ES-I3 (cell line): ENCODE measurements at regions not wholly inside any gene's neighbourhood (a gene's known extent, or its start where the extent isn't known, plus 50 kb on each side); places are given as distances from the start of the nearest gene placed in this dataset.
"Not testable (repeated sequence)": the region's sequence is repeated elsewhere in the genome, so short reads cannot be mapped to it uniquely, and the experiment has no call there.

Source experiments
- H3K36me3 ChIP-seq: 2 replicates; pipeline ENCODE4 v1.6.1; 2013; ENCODE audit warnings: mild to moderate bottlenecking, low read length, control low read depth, moderate library complexity; ENCODE audit not compliant: insufficient read depth
- H3K4me1 ChIP-seq: 2 replicates; pipeline ENCODE4 v1.6.1; 2013; ENCODE audit warnings: mild to moderate bottlenecking, control low read depth, low read length; ENCODE audit not compliant: insufficient read depth
- H3K9ac ChIP-seq: 2 replicates; pipeline ENCODE4 v1.6.1; 2013; ENCODE audit warnings: low read depth, mild to moderate bottlenecking, low read length, moderate library complexity
- H3K9me3 ChIP-seq: 2 replicates; pipeline ENCODE4 v1.6.1; 2013; ENCODE audit warnings: mild to moderate bottlenecking, low read length, moderate library complexity; ENCODE audit not compliant: control insufficient read depth, insufficient read depth

DNA sequence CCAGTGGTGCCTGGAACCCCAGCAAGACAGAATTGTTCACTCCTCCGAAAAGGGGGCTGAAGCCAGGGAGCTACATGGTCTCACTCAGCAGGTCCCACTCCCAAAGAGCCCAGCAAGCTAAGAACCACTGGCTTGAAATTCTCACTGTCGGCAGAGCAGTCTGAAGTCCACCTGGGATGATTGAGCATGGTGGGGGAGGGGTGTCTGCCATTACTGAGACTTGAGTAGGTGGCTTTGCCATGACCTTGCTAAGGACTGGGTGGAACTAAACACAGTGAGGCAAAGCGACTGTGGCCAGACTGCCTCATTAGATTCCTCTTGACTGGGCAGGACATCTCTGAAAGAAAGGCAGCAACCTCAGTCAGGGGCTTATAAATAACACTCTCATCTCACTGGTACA lies 122.6 kb upstream of the ZC4H2 start:
- Histone ChIP-seq H3K9me3 (no peaks in the 10 kb centered on the region; the same call in 1 of the 2 replicates), H3K4me1 (no peaks in the 10 kb centered on the region), H3K9ac (no peak overlapping the region), H3K36me3 (no peaks in the 10 kb centered on the region)

DNA sequence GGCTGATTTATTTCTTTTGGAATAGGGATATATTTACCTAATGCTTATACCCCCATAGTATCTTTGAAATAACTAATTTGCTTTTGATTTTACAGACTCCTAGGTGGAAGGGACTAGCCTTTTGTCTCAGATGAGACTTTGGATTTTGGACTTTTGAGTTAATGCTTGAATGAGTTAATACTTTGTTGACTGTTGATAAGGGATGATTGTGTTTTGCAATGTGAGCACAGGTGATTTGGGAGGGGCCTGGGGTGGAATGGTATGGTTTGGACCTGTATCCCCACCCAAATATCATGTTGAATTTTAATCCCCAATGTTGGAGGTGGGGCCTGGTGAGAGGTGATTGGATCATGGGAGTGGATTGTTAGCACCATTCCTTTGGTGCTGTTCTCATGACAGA lies 117.4 kb upstream of the ZC4H2 start:
- Histone ChIP-seq H3K36me3 (no peaks in the 10 kb centered on the region), H3K4me1 (no peaks in the 10 kb centered on the region), H3K9me3 (peaks cover 5% of the 10 kb centered on the region), H3K9ac (no peak overlapping the region)

DNA sequence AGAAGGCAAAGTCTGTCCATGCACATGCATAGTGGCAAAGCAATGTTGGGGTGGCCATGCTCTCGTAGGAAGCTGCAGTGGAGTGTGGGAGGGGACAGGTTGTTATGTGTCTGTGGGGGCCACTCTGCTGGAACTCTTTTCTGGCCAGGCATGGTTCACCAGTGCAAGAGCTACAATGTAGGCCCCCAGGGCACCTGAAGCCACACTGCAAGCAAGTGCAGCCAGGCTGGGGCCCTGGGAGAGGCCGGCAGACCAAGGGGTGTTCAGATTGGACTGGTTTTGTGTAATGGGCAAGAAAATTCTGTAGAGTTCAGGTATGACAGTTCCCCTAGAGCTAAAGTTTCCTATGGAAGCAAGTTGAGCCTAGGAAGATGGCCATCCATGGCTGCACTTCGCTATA lies 97.0 kb upstream of the ZC4H2 start:
- Histone ChIP-seq H3K9me3 (no peaks in the 10 kb centered on the region), H3K9ac (no peak overlapping the region), H3K4me1 (0 out of 2 replicates have a peak, but pooled peaks cover 5% of the 10 kb centered on the region), H3K36me3 (no peaks in the 10 kb centered on the region)

GRCh38 chrX:65072590-65072989 lies 96.3 kb upstream of the ZC4H2 start:
- no peaks in the 10 kb centered on the region for H3K36me3 ChIP-seq
- H3K9me3 ChIP-seq = no peaks in the 10 kb centered on the region
- H3K9ac ChIP-seq = no peak overlapping the region
- H3K4me1 ChIP-seq = 0 out of 2 replicates have a peak, but pooled peaks cover 5% of the 10 kb centered on the region

- H3K9ac ChIP-seq, H3K36me3 ChIP-seq, H3K4me1 ChIP-seq: not testable (repeated sequence)
Measured at GRCh38 chrX:65058626-65059025, 82.4 kb upstream of the ZC4H2 start.

GRCh38 chrX:65045001-65045400 lies 68.8 kb upstream of the ZC4H2 start:
- Histone ChIP-seq H3K9ac (no peak overlapping the region), H3K4me1 (no peaks in the 10 kb centered on the region), H3K9me3 (no peaks in the 10 kb centered on the region; the same call in 1 of the 2 replicates), H3K36me3 (no peaks in the 10 kb centered on the region)

More at GRCh38 chrX:65058626-65059025, 82.4 kb upstream of the ZC4H2 start:
- H3K9me3 ChIP-seq = not testable (repeated sequence)

DNA sequence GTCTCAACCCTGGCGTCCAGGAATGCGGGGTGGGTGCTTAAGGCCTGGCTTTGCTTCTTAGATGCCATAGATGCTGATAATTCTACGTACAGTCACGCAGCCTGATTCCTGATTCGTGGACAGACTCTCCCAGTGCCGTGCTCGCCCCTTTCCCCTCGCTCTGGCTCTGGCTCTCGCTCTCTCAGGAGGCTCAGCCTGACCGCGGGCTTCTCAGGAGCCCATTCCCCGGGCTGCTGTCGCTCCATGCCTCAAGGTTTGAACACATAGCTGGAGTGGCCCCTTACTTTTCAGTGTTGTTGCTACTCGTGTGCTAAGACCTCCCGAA lies 59.2 kb upstream of the ZC4H2 start:
- no peaks in the 10 kb centered on the region for H3K4me1 ChIP-seq
- no peaks in the 10 kb centered on the region for H3K36me3 ChIP-seq
- H3K9ac ChIP-seq = peak overlapping the region; percentile 50
- H3K9me3 ChIP-seq = no peaks in the 10 kb centered on the region

DNA sequence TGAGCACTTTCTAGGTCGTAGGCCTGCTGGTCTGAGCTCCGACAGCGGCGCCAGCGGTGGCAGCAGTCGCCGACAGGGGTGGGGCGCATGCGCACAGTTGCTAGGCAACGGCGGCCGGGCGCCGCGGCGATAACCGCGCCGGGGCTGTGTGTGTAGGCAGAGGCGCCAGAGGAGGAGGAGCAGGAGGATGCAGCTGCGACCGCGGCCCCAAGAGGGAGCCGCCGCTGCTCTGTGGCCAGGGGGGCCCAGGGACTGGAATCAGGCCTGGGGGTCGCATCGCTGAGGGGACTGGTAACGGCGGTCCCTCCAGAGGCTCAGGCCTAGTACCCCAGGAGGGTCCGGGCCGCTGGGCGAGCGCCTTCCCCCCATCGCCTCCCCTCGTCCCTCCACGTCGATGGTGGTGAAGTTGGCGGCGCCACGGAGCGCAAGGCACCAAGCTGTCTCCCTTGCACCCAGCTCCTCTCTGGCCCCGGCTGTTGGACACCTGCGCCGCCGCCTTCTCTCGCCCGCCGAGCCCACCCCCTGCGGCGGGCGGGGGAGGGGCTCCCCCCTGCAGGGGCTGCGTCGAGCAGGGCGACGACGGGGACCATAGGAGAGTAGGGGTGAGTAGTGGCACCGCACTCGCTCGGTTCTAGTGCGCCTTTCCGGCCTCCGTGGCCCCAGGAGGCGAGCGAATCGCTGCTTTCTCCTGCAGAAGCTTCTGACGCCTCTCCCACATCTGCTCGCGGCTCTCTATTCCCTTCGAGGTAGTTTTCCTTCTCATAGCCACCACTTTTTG lies 58.6 kb upstream of the ZC4H2 start, which contains the start of gene ZC3H12B:
TSS of gene ZC3H12B (plus strand) at position 159 of the 778 bp plus-strand sequence.
- H3K4me1 ChIP-seq = no peaks in the 10 kb centered on the region
- H3K36me3 ChIP-seq = no peaks in the 10 kb centered on the region
- H3K9me3 ChIP-seq = no peaks in the 10 kb centered on the region
- H3K9ac ChIP-seq = peak within 1 kb of the TSS; percentile 50

DNA sequence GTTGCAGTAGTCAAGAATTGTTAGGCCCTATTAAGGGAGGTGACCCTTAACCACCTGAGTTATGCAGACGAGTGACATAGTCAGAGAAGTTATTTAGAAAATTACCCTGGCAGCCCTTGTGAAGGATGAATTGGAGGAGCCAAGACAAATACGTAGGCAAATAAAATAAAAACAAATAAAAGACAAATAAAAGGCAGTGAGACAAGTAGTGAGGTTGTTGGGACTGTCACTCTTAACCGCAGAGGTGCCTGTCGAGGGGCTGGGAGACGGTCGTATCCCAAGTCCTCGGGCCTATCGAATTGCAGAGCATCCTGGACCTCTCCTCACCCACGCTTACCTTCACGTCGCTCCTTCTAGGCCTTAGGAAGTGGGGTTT lies 58.0 kb upstream of the ZC4H2 start:
- H3K9ac ChIP-seq = peak overlapping the region; percentile 50; the same call in 1 of the 2 replicates
- H3K9me3 ChIP-seq = no peaks in the 10 kb centered on the region
- no peaks in the 10 kb centered on the region for H3K4me1 ChIP-seq
- no peaks in the 10 kb centered on the region for H3K36me3 ChIP-seq
